HFFc6 (cell line): ENCODE measurements at regions not wholly inside any gene's neighbourhood (a gene's known extent, or its start where the extent isn't known, plus 50 kb on each side); places are given as distances from the start of the nearest gene placed in this dataset.

Source experiments
- DNase-seq: peaks from one replicate; pipeline ENCODE4 v3.0.0-alpha.2; 2018
- H3K27ac Mint-ChIP-seq: 2 replicates; pipeline ENCODE4 v1.8.0; 2020; ENCODE audit warnings: mild to moderate bottlenecking, mixed read lengths
- H3K27me3 Mint-ChIP-seq: 2 replicates; pipeline ENCODE4 v1.8.0; 2021; ENCODE audit warnings: mild to moderate bottlenecking, moderate library complexity, mixed read lengths; ENCODE audit not compliant: insufficient read depth
- H3K36me3 Mint-ChIP-seq: 2 replicates; pipeline ENCODE4 v1.8.0; 2021; ENCODE audit warnings: low read depth, mixed read lengths
- H3K4me1 Mint-ChIP-seq: 2 replicates; pipeline ENCODE4 v1.8.0; 2020; ENCODE audit warnings: low read depth, mixed read lengths
- H3K4me3 Mint-ChIP-seq: 2 replicates; pipeline ENCODE4 v1.8.0; 2020; ENCODE audit warnings: mild to moderate bottlenecking, moderate library complexity, mixed read lengths
- H3K9me3 Mint-ChIP-seq: 2 replicates; pipeline ENCODE4 v1.8.0; 2020; ENCODE audit warnings: mild to moderate bottlenecking, mixed read lengths
- CTCF ChIP-seq: fragments of 200-600 bp; sonication (generic); IDR thresholded peaks from 2 replicates; pipeline ENCODE4 v1.5.0; 2021; ENCODE audit warnings: antibody characterized with exemption, mild to moderate bottlenecking

GRCh38 chr20:18999086-18999485 is 185.5 kb downstream of the SCP2D1 start:
- no peak for DNase-seq
- Mint-ChIP-seq H3K4me1 (no peaks in the 10 kb centered on the region), H3K27ac (no peak overlapping the region), H3K36me3 (no peaks in the 10 kb centered on the region; the same call in 1 of the 2 replicates), H3K9me3 (peaks cover 18% of the 10 kb centered on the region), H3K4me3 (no peak overlapping the region), H3K27me3 (no peaks in the 10 kb centered on the region; the same call in 1 of the 2 replicates)
- no peak for TF ChIP-seq CTCF

GRCh38 chr20:19000078-19000477 is 186.5 kb downstream of the SCP2D1 start:
- Mint-ChIP-seq H3K27me3 (no peaks in the 10 kb centered on the region; the same call in 1 of the 2 replicates), H3K36me3 (no peaks in the 10 kb centered on the region; the same call in 1 of the 2 replicates), H3K27ac (no peak overlapping the region), H3K4me1 (no peaks in the 10 kb centered on the region), H3K9me3 (peaks cover 13% of the 10 kb centered on the region), H3K4me3 (no peak overlapping the region)
- no peak for DNase-seq
- TF ChIP-seq CTCF: no peak

DNA sequence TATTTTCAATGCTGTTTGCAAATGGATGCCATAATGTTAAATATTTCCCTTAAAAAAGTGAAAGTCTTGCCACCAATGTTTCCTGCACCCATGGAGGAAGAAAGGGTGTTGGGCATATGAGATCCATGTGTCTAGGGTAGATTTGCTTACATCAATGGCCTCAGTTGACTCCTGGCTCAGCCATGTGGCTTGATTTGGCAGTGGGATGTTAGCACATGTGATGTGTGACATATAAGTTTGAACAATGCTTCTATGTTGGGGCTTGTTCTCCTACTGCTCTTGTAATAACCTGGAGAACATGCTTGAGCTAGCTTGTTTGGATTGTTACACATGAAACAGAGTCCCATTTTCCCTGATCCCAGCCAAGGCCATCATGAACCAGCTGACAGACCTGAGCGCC is 187.6 kb downstream of the SCP2D1 start:
- TF ChIP-seq CTCF: no peak
- Mint-ChIP-seq H3K27me3 (no peaks in the 10 kb centered on the region; the same call in 1 of the 2 replicates), H3K4me3 (no peak overlapping the region), H3K4me1 (no peaks in the 10 kb centered on the region), H3K27ac (no peak overlapping the region), H3K36me3 (no peaks in the 10 kb centered on the region; the same call in 1 of the 2 replicates), H3K9me3 (peaks cover 16% of the 10 kb centered on the region; the same call in 1 of the 2 replicates)
- DNase-seq: no peak

DNA sequence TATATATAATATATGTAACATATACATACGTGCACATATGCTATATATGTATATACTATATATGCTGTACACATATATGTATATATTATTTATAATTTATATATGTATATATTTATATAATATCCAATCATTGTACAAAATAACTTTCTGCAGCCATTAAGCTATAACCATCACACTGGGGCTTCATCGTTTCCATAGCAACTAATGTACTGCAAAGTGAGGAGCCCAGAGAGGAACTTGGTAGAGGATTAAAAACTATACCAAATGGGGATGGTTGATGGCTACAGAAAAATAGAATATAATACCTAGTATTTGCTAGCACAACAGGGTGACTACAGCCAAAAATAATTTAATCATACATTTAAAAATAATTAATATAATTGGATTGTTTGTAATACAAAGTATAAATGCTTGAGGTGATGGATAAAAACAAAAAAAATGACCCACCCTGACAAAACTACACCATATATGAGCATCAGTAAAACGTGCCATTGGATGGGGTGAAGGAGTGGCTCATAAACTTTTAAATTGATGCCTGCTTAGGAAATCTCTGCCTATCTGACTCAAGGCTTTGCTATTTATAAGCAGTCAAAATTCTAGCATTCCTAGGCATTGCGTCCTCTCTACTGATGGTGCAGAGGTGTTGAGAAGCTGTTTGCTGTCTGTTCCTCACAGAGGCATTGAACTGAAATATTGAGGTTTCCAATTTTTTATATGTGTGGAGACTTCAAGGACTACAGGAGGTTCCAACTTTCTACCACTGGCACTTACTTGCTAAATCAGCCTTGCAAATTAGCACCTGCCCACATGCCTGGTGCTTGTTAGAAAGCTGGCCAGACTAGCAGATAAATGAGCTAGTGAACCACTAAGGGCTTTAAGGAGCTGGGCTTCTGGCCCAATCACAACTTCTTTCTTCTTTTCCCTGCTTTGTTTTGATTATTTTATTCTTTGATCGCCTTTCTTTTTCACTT is 190.1 kb downstream of the SCP2D1 start:
- Mint-ChIP-seq H3K36me3 (no peaks in the 10 kb centered on the region), H3K27me3 (no peaks in the 10 kb centered on the region; the same call in none of the 2 replicates), H3K27ac (no peak overlapping the region), H3K4me1 (no peaks in the 10 kb centered on the region), H3K9me3 (peaks cover 15% of the 10 kb centered on the region), H3K4me3 (no peak overlapping the region)
- DNase-seq: no peak
- no peak for TF ChIP-seq CTCF

DNA sequence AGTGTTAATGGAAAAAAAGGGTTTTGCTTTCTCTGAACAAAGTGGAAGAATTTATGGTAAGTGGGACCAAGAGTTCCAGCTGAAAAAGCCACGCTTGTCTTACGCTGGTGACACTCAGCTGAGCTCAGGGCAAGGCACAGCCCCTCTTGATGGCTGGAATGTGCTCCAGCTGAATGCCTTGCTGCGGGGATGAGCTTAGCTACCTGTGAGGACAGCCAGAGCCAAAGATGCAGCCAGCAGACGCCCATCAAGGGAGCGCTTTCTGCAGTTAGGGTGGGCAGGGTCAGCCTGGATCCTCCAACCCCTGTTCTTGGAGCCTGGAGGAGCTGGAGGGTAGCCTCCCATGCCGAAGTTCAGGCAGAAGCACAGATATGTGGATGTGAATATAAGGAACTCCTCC is 191.4 kb downstream of the SCP2D1 start:
- DNase-seq: no peak
- Mint-ChIP-seq H3K27me3 (no peaks in the 10 kb centered on the region; the same call in none of the 2 replicates), H3K4me3 (no peak overlapping the region), H3K36me3 (no peaks in the 10 kb centered on the region), H3K4me1 (no peaks in the 10 kb centered on the region), H3K9me3 (peaks cover 17% of the 10 kb centered on the region), H3K27ac (no peak overlapping the region)
- no peak for TF ChIP-seq CTCF
